Peyer's patch (tissue), 4 donors: ENCODE measurements at regions not wholly inside any gene's neighbourhood (a gene's known extent, or its start where the extent isn't known, plus 50 kb on each side); places are given as distances from the start of the nearest gene placed in this dataset.

Experiments used
- DNase-seq, 3 donors: peaks; one replicate each; pipeline ENCODE4 v3.0.0-alpha.2; 2017 to 2019
- H3K27ac ChIP-seq, 4 donors: fragments of 200-600 bp; sonication (generic); one replicate each; pipeline ENCODE4 v1.5.1; 2016 to 2019
- H3K27me3 ChIP-seq, 2 donors: fragments of 200-600 bp; sonication (generic); one replicate each; pipeline ENCODE4 v1.5.1; 2019
- H3K36me3 ChIP-seq, 3 donors: fragments of 200-600 bp; sonication (generic); one replicate each; pipeline ENCODE4 v1.5.1; 2016 to 2019
- H3K4me1 ChIP-seq, 4 donors: fragments of 200-600 bp; sonication (generic); one replicate each; pipeline ENCODE4 v1.5.1; 2016 to 2019
- H3K4me3 ChIP-seq, 4 donors: fragments of 200-600 bp; sonication (generic); 1 replicate in 3 of 4; 2 replicates in 1 of 4; pipeline ENCODE4 v1.5.1; 2016 to 2019; ENCODE audit warnings: mild to moderate bottlenecking in 1 of 4
- H3K9me3 ChIP-seq, 4 donors: fragments of 200-600 bp; sonication (generic); one replicate each; pipeline ENCODE4 v1.5.1; 2016 to 2019; ENCODE audit warnings: mild to moderate bottlenecking in 1 of 4
- POLR2A ChIP-seq, 2 donors: fragments of 450-650 bp; IDR thresholded peaks; one replicate each; pipeline ENCODE4 v1.5.1; 2017; ENCODE audit warnings: antibody characterized with exemption in 2 of 2, mild to moderate bottlenecking in 2 of 2, moderate library complexity in 2 of 2
- TF ChIP-seq, protein P1 (sequence below), 6 experiments: fragments of 450-650 bp in 4 of 6; fragments of 200-600 bp in 2 of 6; sonication (generic) in 1 of 6; IDR thresholded peaks; one replicate each; pipeline ENCODE4 v1.5.1; 2017 to 2019; ENCODE audit warnings: antibody characterized with exemption in 6 of 6, mild to moderate bottlenecking in 3 of 6, moderate library complexity in 1 of 6

DNA sequence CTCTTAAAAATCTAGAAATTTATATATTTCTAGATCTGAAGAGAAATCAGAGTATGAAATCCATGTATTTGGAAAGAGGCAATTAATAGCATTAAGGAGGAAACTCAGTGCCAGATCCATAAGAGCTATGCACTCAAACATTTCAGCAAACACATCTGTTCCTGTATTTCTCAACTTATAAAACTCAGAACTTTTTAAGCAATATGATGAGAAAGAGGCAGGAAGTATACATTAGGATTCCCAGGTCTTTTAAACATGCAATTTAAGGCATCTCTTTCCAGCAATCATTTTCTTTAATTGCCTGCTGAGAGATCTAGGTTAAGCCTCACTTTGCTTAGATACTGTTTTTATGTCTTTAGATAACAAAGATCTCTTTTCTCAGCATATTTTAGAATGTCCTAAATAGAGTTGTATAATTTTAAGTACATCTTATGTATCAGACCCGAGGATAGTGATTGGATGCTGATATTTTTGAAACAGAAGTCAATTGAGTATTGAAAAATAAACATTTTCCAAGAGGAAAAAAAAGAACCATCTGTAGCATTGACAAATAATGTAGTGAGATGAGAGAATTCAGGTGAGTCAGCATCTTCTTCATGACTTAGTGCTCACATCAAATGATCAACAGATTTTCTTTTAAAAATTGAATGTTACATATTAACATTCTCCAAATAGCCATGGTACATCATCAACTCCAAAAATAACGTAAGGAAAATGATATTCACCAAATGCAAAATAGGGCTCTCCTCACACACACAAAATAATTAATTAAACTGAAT is 461.4 kb upstream of the NOX3 start:
- DNase-seq: no peak
- no peak overlapping the region for H3K4me3 ChIP-seq
- H3K9me3 ChIP-seq: no peaks in the 10 kb centered on the region
- no peak overlapping the region for H3K27ac ChIP-seq
- H3K36me3 ChIP-seq: no peaks in the 10 kb centered on the region
- TF ChIP-seq, protein P1, sequence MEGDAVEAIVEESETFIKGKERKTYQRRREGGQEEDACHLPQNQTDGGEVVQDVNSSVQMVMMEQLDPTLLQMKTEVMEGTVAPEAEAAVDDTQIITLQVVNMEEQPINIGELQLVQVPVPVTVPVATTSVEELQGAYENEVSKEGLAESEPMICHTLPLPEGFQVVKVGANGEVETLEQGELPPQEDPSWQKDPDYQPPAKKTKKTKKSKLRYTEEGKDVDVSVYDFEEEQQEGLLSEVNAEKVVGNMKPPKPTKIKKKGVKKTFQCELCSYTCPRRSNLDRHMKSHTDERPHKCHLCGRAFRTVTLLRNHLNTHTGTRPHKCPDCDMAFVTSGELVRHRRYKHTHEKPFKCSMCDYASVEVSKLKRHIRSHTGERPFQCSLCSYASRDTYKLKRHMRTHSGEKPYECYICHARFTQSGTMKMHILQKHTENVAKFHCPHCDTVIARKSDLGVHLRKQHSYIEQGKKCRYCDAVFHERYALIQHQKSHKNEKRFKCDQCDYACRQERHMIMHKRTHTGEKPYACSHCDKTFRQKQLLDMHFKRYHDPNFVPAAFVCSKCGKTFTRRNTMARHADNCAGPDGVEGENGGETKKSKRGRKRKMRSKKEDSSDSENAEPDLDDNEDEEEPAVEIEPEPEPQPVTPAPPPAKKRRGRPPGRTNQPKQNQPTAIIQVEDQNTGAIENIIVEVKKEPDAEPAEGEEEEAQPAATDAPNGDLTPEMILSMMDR (IDR thresholded peaks at IDR 0.05): no peak
- TF ChIP-seq POLR2A (IDR thresholded peaks at IDR 0.05): no peak
- no peaks in the 10 kb centered on the region for H3K4me1 ChIP-seq
- H3K27me3 ChIP-seq: no peaks in the 10 kb centered on the region

DNA sequence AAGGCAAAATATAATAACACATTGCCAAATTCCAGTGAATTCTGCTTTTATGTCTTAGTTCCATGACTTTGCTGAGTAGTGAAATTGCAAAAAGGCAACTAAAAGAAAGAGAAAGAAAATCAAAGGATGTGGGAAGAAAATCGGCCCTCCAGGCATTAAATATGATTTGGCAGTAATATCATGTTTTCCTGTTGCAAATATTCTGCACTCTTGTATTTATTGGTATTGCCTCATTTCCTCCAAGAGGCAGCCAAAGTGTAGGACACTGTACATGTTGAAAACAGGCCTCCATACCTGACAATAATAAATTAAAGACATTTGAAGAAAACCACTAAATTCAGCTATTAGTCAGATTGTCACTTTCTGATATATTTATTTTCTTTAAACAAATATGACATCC is 460.0 kb upstream of the NOX3 start:
- Histone ChIP-seq H3K27ac (no peak overlapping the region), H3K4me1 (no peaks in the 10 kb centered on the region), H3K9me3 (no peaks in the 10 kb centered on the region), H3K27me3 (no peaks in the 10 kb centered on the region), H3K36me3 (no peaks in the 10 kb centered on the region), H3K4me3 (no peak overlapping the region)
- no peak for DNase-seq
- TF ChIP-seq, protein P1 (IDR thresholded peaks at IDR 0.05): no peak
- no peak for TF ChIP-seq POLR2A (IDR thresholded peaks at IDR 0.05)

DNA sequence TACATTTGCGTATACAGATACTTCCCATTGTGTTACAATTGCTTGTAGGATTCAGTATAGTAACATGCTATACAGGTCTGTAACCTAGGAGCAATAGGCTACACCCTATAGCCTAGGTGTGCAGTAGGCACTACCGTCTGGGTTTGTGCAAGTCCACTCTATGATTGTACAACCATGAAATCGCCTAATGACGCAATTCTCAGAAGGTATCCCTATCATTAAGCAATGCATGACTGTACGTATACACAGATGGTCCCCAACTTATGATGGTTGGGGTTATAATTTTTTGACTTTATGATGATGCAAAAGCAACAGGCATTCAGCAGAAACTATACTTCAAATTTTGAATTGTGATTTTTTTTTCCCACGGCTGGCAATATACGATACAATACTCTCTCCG is 458.2 kb upstream of the NOX3 start:
- H3K9me3 ChIP-seq: no peaks in the 10 kb centered on the region
- H3K27me3 ChIP-seq: no peaks in the 10 kb centered on the region
- H3K27ac ChIP-seq: no peak overlapping the region
- TF ChIP-seq, protein P1 (IDR thresholded peaks at IDR 0.05): no peak
- no peak for TF ChIP-seq POLR2A (IDR thresholded peaks at IDR 0.05)
- no peaks in the 10 kb centered on the region for H3K4me1 ChIP-seq
- H3K36me3 ChIP-seq: no peaks in the 10 kb centered on the region
- no peak overlapping the region for H3K4me3 ChIP-seq
- DNase-seq: no peak

DNA sequence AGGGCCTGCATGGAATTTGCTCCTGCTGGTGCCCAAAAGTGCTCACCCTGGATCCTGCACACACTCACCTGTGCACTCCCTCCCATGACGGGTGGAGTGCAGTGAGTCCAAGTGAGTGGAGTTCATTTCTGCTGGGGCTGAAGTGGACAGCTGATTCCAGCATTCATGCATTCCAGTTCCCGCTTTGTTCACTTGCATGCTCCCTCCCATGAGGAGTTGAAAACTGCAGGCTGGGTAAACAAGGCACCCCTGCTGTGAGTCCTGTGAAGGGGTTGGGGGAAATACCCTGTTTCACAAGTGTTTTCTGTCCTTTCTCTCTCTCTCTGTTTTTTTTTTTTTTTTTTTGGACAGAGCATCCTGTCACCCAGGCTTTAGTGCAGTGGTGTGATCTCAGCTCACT is 454.1 kb upstream of the NOX3 start:
- TF ChIP-seq, protein P1 (IDR thresholded peaks at IDR 0.05): no peak
- TF ChIP-seq POLR2A (IDR thresholded peaks at IDR 0.05): no peak
- Histone ChIP-seq H3K36me3 (no peaks in the 10 kb centered on the region), H3K4me3 (no peak overlapping the region), H3K9me3 (no peaks in the 10 kb centered on the region), H3K27me3 (no peaks in the 10 kb centered on the region), H3K4me1 (no peaks in the 10 kb centered on the region), H3K27ac (no peak overlapping the region)
- no peak for DNase-seq

DNA sequence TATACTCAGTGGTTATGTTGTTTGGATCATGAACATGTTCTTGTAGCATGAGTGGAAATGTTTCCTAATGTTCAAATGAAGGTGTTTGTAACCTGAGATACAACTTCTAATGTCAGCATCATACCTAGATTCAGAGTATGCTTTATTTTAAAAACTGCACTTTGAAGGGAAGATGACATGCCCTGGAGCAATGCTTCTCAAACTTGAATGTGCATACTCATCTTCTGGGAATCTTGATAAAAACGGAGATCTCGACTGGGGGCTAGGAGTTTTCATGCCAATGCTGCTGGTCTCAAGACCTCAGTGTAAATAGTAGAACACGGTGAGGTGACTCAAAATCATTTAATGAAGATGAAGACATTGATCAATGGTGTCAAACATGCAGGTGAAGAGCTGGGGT is 440.0 kb upstream of the NOX3 start:
- H3K36me3 ChIP-seq: no peaks in the 10 kb centered on the region
- H3K4me1 ChIP-seq: no peaks in the 10 kb centered on the region
- TF ChIP-seq, protein P1 (IDR thresholded peaks at IDR 0.05): no peak
- TF ChIP-seq POLR2A (IDR thresholded peaks at IDR 0.05): no peak

More for the DNA sequence above, 440.0 kb upstream of the NOX3 start:
- Histone ChIP-seq H3K4me3 (no peak overlapping the region), H3K9me3 (no peaks in the 10 kb centered on the region), H3K27me3 (no peaks in the 10 kb centered on the region), H3K27ac (no peak overlapping the region)
- no peak for DNase-seq
